ENCODE measurements at regions not wholly inside any gene's neighbourhood (a gene's known extent, or its start where the extent isn't known, plus 50 kb on each side); places are given as distances from the start of the nearest gene placed in this dataset.
"Not testable (repeated sequence)": the region's sequence is repeated elsewhere in the genome, so short reads cannot be mapped to it uniquely, and the experiment has no call there.

DNA sequence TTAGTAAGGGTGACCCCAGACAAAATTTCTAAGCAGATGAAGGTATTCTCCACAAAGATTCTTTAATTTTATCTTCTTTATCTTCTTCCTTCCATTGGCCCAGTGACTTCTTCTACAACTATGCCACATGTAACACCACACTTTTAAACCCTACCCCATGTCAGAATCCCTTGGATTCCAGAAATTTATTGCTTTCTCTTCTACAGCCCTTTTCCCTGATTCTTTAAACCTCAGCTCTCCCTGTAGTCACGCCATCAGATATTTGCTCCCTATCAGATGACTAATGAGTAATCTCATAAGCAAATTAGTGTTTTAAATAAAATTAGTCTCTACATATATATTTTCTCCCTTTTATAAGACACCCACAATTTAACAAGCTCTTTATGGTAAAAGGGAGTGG is 423.4 kb upstream of the CHORDC1 start:
- Histone ChIP-seq H3K9ac (ENCODE audit: low read depth, low read length) (no peak overlapping the region), H3K9me3 (ENCODE audit: insufficient read depth, low read depth, low read length) (no peaks in the 10 kb centered on the region)

DNA sequence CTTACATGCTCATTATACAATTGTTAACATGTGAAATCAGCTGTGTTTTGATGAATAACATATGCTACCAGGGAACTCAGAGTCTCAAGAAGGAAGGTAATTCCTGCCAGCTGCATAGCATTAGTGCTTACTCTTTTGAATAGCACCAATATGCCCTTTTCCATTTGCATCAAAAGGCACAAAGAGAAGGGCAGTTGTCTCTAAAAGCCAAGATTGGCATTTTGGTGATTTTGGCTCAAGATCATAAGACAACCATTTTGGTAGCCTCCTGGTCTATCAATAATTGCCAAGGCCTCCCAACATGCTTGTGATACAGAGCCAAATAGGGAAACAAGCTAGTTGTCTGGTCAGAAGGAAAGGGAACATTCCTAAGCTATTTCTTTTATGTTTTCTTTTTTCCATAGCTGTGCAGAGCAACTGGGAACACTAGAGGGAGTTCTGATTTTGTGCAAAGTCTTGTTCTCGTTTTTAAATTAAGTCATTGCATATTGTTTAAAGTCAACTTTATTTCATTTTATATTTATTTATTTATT is 416.7 kb upstream of the CHORDC1 start:
- no peak overlapping the region for H3K9ac ChIP-seq (ENCODE audit: low read depth, low read length)
- no peaks in the 10 kb centered on the region for H3K36me3 ChIP-seq (ENCODE audit: insufficient read depth, low read depth, low read length)
- no peak overlapping the region for H3K27ac ChIP-seq (ENCODE audit: low read length)
- H3K27me3 ChIP-seq (ENCODE audit: insufficient read depth, low read length): no peaks in the 10 kb centered on the region
- H3K4me1 ChIP-seq (ENCODE audit: insufficient read depth, low read length): peaks cover 4% of the 10 kb centered on the region; the same call in 1 of the 2 replicates
- H3K9me3 ChIP-seq (ENCODE audit: insufficient read depth, low read depth, low read length): no peaks in the 10 kb centered on the region
- H3K4me3 ChIP-seq (ENCODE audit: low read length): no peak overlapping the region

More for the DNA sequence above, 423.4 kb upstream of the CHORDC1 start:
- Histone ChIP-seq H3K27ac (ENCODE audit: low read length) (no peak overlapping the region), H3K4me1 (ENCODE audit: insufficient read depth, low read length) (no peaks in the 10 kb centered on the region), H3K36me3 (ENCODE audit: insufficient read depth, low read depth, low read length) (no peaks in the 10 kb centered on the region), H3K27me3 (ENCODE audit: insufficient read depth, low read length) (no peaks in the 10 kb centered on the region), H3K4me3 (ENCODE audit: low read length) (no peak overlapping the region)

DNA sequence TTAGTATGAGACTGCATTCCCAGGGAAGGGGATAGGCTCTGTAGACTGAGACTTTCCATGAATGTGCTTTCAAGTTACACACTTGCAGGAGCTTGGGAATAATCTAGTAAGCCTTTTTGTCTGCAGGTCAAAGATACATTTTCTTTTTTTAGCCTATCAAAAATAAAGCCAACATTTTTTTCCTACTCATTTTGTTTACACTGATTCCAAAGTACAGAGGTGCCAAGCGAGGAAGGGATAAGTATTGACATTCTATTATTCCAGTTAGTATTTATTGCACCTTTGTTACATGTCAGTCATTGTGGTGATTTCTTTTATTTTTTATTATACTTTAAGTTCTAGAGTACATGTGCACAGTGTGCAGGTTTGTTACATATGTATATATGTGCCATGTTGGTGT is 413.0 kb upstream of the CHORDC1 start:
- Histone ChIP-seq H3K9me3 (ENCODE audit: insufficient read depth, low read depth, low read length) (no peaks in the 10 kb centered on the region), H3K27ac (ENCODE audit: low read length) (no peak overlapping the region), H3K27me3 (ENCODE audit: insufficient read depth, low read length) (no peaks in the 10 kb centered on the region), H3K36me3 (ENCODE audit: insufficient read depth, low read depth, low read length) (no peaks in the 10 kb centered on the region), H3K9ac (ENCODE audit: low read depth, low read length) (no peak overlapping the region), H3K4me3 (ENCODE audit: low read length) (no peak overlapping the region), H3K4me1 (ENCODE audit: insufficient read depth, low read length) (peaks cover 4% of the 10 kb centered on the region; the same call in 1 of the 2 replicates)

DNA sequence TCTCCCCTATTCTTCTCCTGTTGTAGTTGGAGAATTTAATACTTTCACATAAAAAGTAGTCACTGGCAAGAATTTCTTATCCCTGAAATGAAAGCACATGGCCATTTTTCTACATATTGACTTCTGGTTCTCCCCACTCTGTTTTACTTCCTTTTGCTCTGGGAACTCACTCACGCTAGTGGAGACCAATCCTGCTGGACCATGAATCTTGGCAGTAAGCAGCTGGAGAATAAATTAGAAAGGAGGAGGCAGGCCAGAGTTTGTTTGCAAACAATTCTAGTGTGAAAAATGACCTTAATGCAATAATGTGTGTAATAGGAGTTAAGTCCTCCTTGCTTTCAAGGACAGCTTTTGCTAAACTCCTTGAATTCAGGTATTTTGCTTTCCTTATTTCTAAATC is 412.3 kb upstream of the CHORDC1 start:
- H3K9ac ChIP-seq (ENCODE audit: low read depth, low read length): no peak overlapping the region
- H3K27ac ChIP-seq (ENCODE audit: low read length): no peak overlapping the region
- H3K4me1 ChIP-seq (ENCODE audit: insufficient read depth, low read length): peaks cover 4% of the 10 kb centered on the region; the same call in 1 of the 2 replicates
- no peaks in the 10 kb centered on the region for H3K9me3 ChIP-seq (ENCODE audit: insufficient read depth, low read depth, low read length)
- no peak overlapping the region for H3K4me3 ChIP-seq (ENCODE audit: low read length)
- H3K36me3 ChIP-seq (ENCODE audit: insufficient read depth, low read depth, low read length): no peaks in the 10 kb centered on the region
- no peaks in the 10 kb centered on the region for H3K27me3 ChIP-seq (ENCODE audit: insufficient read depth, low read length)

DNA sequence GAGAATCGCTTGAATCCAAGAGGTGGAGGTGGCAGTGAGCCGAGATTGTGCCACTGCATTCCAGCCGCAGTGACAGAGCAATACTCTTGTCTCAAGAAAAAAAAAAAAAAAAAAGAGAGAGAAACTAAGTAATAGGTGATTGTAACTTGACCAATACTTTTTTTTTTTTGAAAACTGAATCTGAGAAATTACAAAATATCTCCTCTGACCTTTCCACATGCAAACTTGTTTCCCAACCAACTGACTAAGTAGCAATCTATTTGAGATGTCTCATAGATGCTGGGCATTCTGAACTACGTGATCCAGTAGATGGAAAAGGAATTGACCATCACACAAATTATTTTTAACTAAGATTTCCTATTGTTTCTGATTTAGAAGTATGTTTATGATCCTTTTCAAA is 407.3 kb upstream of the CHORDC1 start:
- H3K27ac ChIP-seq (ENCODE audit: low read length): no peak overlapping the region
- H3K4me1 ChIP-seq (ENCODE audit: insufficient read depth, low read length): no peaks in the 10 kb centered on the region
- H3K27me3 ChIP-seq (ENCODE audit: insufficient read depth, low read length): no peaks in the 10 kb centered on the region
- H3K9me3 ChIP-seq (ENCODE audit: insufficient read depth, low read depth, low read length): no peaks in the 10 kb centered on the region
- H3K36me3 ChIP-seq (ENCODE audit: insufficient read depth, low read depth, low read length): no peaks in the 10 kb centered on the region
- no peak overlapping the region for H3K4me3 ChIP-seq (ENCODE audit: low read length)
- H3K9ac ChIP-seq (ENCODE audit: low read depth, low read length): no peak overlapping the region

DNA sequence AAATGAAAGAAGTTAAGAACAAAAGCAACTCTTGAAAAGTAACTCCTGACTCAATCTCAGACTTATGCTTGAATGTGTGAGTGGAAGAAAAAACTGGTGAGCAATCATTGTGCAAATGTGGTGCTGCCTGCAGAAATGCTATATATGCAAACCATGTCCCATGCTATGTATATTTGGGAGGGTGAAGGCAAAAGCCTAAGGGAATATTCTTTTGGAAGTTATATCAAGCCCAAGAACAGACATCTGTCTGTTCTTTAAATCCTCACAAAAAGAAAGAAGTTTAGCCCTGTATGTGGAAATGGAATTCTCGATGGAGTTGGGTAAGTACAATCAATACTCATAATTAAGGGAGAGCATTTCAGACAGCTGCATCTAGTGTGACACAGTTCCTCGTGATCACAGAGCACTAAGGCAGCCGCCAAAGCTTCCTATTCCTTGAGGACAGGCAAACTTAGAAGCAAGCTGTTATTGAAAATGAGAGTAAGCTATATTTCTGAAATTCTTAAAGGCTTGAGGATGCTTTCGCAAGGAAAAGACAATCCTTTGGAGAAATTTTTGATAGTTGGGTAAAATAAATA is 406.5 kb upstream of the CHORDC1 start:
- H3K27ac ChIP-seq (ENCODE audit: low read length): no peak overlapping the region
- no peak overlapping the region for H3K9ac ChIP-seq (ENCODE audit: low read depth, low read length)
- no peaks in the 10 kb centered on the region for H3K4me1 ChIP-seq (ENCODE audit: insufficient read depth, low read length)
- no peaks in the 10 kb centered on the region for H3K9me3 ChIP-seq (ENCODE audit: insufficient read depth, low read depth, low read length)
- no peak overlapping the region for H3K4me3 ChIP-seq (ENCODE audit: low read length)
- H3K27me3 ChIP-seq (ENCODE audit: insufficient read depth, low read length): no peaks in the 10 kb centered on the region
- no peaks in the 10 kb centered on the region for H3K36me3 ChIP-seq (ENCODE audit: insufficient read depth, low read depth, low read length)

DNA sequence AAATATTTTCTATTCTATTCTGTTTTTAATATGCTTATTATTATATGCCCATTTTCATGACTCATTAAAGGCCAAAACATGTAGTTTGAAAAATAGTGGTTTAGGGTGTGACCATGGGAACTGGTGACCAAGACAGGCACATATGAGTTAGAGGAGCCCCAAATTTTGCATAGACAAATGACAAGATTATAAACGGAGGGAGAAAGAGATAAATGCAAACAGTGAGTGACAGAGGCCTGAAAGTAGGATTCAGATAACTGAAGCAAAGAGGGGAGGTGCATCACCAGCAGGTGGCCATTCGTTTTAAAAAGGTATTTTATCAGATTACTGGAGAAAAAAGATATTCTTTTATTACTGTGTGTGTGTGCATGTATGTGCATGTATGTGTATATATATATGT is 391.5 kb upstream of the CHORDC1 start:
- no peak overlapping the region for H3K27ac ChIP-seq (ENCODE audit: low read length)

DNA sequence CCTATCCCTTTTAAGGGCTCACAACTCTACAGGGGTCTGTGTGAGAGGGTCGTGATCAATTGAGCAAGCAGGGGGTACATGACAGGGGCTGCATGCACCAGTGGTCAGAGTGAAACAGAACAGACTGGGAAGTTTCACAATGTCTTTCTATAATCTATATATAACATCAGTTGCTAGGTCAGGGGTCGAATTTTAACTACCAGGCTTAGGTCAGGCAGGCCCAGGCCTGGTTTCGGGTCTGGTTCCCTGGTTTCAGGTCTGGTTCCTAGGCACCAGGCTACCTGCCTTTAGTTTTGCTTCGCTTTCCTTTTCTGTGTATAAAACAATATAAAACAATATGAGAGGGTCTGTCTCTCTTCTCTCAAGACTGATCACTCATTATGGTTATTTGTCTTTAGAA is 390.2 kb upstream of the CHORDC1 start:
- not testable (repeated sequence) for H3K27ac ChIP-seq (ENCODE audit: low read length); H3K4me1 ChIP-seq (ENCODE audit: insufficient read depth, low read length); H3K36me3 ChIP-seq (ENCODE audit: insufficient read depth, low read depth, low read length); H3K9ac ChIP-seq (ENCODE audit: low read depth, low read length); H3K4me3 ChIP-seq (ENCODE audit: low read length); H3K27me3 ChIP-seq (ENCODE audit: insufficient read depth, low read length); H3K9me3 ChIP-seq (ENCODE audit: insufficient read depth, low read depth, low read length)

More for the DNA sequence above, 391.5 kb upstream of the CHORDC1 start:
- no peak overlapping the region for H3K4me3 ChIP-seq (ENCODE audit: low read length)
- no peaks in the 10 kb centered on the region for H3K27me3 ChIP-seq (ENCODE audit: insufficient read depth, low read length)
- peaks cover 5% of the 10 kb centered on the region; the same call in 1 of the 2 replicates for H3K4me1 ChIP-seq (ENCODE audit: insufficient read depth, low read length)
- H3K9ac ChIP-seq (ENCODE audit: low read depth, low read length): no peak overlapping the region
- H3K9me3 ChIP-seq (ENCODE audit: insufficient read depth, low read depth, low read length): no peaks in the 10 kb centered on the region
- H3K36me3 ChIP-seq (ENCODE audit: insufficient read depth, low read depth, low read length): no peaks in the 10 kb centered on the region

DNA sequence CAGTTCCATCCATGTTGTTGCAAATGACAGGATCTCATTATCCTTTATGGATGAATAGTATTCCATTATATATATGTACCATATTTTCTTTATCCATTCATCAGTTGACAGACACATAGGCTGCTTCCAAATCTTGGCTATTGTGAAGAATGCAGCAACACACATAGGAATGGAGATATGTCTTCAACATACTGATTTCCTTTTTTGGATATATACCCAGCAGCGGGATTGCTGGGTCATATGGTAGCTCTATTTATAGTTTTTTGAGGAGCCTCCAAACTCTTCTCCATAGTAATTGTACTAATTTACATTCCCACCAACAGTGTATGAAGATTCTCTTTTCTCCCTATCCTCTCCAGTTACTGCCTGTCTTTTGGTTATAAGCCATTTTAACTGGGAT is 383.9 kb upstream of the CHORDC1 start:
- no peaks in the 10 kb centered on the region for H3K9me3 ChIP-seq (ENCODE audit: insufficient read depth, low read depth, low read length)
- H3K4me3 ChIP-seq (ENCODE audit: low read length): no peak overlapping the region
- no peaks in the 10 kb centered on the region for H3K36me3 ChIP-seq (ENCODE audit: insufficient read depth, low read depth, low read length)
- H3K4me1 ChIP-seq (ENCODE audit: insufficient read depth, low read length): no peaks in the 10 kb centered on the region
- H3K9ac ChIP-seq (ENCODE audit: low read depth, low read length): no peak overlapping the region
- no peak overlapping the region for H3K27ac ChIP-seq (ENCODE audit: low read length)
- H3K27me3 ChIP-seq (ENCODE audit: insufficient read depth, low read length): no peaks in the 10 kb centered on the region

DNA sequence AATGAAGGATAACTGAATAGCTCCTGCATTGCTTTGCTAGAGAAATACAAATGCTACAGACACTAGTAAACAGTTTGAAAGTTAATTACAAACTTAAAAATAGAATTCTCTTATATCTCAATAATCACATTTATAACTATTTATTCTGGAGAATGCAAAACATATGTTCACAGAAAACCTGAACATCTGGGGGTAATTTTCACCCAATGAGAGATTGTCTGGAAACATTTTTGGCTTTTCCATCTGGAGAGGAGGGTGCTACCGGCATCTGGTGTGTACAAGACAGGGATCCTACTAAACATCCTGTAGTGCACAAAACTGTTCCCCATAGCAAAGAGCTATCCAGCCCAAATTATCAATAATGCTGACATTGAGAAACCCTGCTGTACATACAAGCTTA is 378.4 kb upstream of the CHORDC1 start:
- no peaks in the 10 kb centered on the region for H3K36me3 ChIP-seq (ENCODE audit: insufficient read depth, low read depth, low read length)
- no peak overlapping the region for H3K27ac ChIP-seq (ENCODE audit: low read length)

DNA sequence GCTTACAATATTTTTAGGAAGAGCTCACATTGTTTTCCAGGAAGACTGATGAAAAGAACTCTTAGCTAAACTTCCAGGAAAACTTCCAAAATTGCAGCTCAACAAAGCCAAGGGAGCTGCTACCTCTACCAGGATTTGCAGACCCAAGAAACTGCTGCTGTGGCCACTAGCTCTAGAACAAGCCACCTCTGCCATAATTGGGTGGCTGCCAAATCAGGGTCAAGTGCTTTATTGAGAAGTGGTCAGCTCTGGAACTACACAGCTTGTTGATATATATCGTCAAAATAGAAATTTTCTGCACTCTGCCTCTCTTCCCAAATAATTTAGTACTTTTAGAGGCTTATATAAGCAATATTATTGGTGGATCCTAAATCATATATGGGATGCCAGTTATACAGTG is 371.8 kb upstream of the CHORDC1 start:
- no peaks in the 10 kb centered on the region for H3K27me3 ChIP-seq (ENCODE audit: insufficient read depth, low read length)
- no peaks in the 10 kb centered on the region for H3K36me3 ChIP-seq (ENCODE audit: insufficient read depth, low read depth, low read length)
- no peak overlapping the region for H3K27ac ChIP-seq (ENCODE audit: low read length)
- no peak overlapping the region for H3K9ac ChIP-seq (ENCODE audit: low read depth, low read length)
- H3K4me3 ChIP-seq (ENCODE audit: low read length): no peak overlapping the region
- H3K4me1 ChIP-seq (ENCODE audit: insufficient read depth, low read length): no peaks in the 10 kb centered on the region; the same call in 1 of the 2 replicates
- no peaks in the 10 kb centered on the region for H3K9me3 ChIP-seq (ENCODE audit: insufficient read depth, low read depth, low read length)

More for the DNA sequence above, 378.4 kb upstream of the CHORDC1 start:
- Histone ChIP-seq H3K9ac (ENCODE audit: low read depth, low read length) (no peak overlapping the region), H3K4me1 (ENCODE audit: insufficient read depth, low read length) (no peaks in the 10 kb centered on the region), H3K9me3 (ENCODE audit: insufficient read depth, low read depth, low read length) (no peaks in the 10 kb centered on the region), H3K27me3 (ENCODE audit: insufficient read depth, low read length) (no peaks in the 10 kb centered on the region), H3K4me3 (ENCODE audit: low read length) (no peak overlapping the region)

DNA sequence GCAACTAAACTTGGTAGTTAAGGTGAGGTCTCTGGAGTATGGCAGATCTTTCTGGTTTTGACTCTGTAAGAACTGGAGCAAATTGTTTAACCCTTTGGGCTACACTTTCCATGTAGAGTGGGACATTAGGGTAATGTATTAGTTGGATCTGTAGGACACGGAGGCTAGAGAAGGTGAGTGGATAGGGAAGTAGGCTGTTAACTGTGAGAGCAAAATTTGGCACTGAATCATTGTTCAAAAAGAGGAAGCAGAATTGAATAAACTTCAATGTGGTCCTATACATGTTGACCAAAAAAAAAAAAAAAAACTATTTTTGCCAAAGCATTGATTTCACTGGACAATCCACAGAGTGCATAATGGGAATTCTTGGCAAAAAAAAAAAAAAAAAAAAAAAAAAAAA is 370.2 kb upstream of the CHORDC1 start:
- Histone ChIP-seq H3K27ac (ENCODE audit: low read length) (no peak overlapping the region), H3K27me3 (ENCODE audit: insufficient read depth, low read length) (no peaks in the 10 kb centered on the region), H3K36me3 (ENCODE audit: insufficient read depth, low read depth, low read length) (no peaks in the 10 kb centered on the region), H3K9me3 (ENCODE audit: insufficient read depth, low read depth, low read length) (no peaks in the 10 kb centered on the region), H3K9ac (ENCODE audit: low read depth, low read length) (no peak overlapping the region), H3K4me1 (ENCODE audit: insufficient read depth, low read length) (no peaks in the 10 kb centered on the region; the same call in 1 of the 2 replicates), H3K4me3 (ENCODE audit: low read length) (no peak overlapping the region)

All from iPS-20b (cell line).